ENCODE measurements at regions not wholly inside any gene's neighbourhood (a gene's known extent, or its start where the extent isn't known, plus 50 kb on each side); places are given as distances from the start of the nearest gene placed in this dataset.

DNA sequence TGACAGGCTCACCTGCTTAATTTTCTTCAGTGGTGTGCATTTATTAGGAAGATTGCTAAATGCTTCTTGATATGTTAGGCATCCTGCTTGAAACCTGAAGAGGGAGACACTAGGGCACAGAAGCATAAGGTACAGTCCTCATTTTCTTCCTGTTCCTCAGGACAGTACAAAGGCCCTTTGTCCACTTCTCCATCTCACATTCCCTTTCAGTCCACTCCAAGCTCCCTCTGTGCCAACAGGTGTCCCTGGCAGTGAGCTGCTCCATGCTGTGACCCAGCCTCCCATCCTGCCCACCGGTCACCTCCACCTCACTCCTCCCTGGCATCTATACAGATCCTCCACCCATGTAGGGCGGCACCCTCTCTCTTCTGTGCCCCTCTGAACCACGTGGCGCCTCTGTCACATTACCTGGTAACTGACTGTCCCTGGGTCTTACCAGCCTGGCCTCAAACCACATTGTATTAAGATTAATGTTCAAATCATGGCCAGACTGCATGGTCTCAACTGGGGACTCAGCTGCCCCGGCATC is 162.8 kb downstream of the VAPA start:
- no peak for TF ChIP-seq CTCF (IDR thresholded peaks at IDR 0.05)
- ATAC-seq (ENCODE audit: low FRiP score) = no peak
- DNase-seq (ENCODE audit: low spot score) = no peak

DNA sequence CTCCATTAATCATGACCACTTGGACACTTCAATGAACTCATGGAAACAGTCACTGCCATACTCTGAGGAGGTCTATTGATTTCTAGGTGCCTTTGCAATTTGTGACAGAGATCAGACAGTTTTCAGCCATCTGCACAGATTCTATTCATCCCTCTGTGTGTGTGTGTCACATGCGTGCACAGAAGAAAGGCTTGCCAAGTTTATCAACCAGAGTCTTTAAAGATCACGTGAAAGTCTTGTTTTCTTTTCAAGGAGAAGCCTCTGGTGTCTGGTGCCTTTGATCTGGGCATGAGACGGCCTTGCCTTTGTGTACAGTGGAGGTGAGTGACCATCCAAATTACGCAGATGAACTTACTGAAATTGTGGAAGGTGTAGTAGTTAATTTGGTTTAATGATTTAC is 164.2 kb downstream of the VAPA start:
- ATAC-seq (ENCODE audit: low FRiP score) (no peak), DNase-seq (ENCODE audit: low spot score) (no peak)
- TF ChIP-seq CTCF (IDR thresholded peaks at IDR 0.05) = no peak

GRCh38 chr18:10080372-10080771 is 166.6 kb downstream of the VAPA start:
- ATAC-seq (ENCODE audit: low FRiP score) (no peak), DNase-seq (ENCODE audit: low spot score) (no peak)
- no peak for TF ChIP-seq CTCF (IDR thresholded peaks at IDR 0.05)

DNA sequence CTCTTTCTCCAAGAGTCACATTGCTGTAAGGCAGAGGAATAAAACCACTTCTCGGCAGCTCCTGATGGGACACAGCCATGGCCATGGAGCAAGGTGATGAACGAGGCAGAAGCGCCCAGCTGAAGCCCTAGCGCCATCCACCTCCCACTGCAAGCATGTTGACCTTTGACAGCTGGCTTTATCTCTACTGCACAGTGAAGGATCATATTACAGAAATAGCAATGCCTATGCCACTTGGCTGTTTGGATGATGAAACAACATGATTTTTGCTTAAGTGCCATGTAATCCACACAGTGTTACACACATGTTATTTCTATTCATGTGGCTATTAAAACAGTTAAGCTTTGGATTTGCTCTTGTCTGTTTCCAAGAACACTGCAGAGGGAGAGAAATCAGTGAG is 167.7 kb downstream of the VAPA start:
- DNase-seq (ENCODE audit: low spot score) = no peak
- no peak for TF ChIP-seq CTCF (IDR thresholded peaks at IDR 0.05)

DNA sequence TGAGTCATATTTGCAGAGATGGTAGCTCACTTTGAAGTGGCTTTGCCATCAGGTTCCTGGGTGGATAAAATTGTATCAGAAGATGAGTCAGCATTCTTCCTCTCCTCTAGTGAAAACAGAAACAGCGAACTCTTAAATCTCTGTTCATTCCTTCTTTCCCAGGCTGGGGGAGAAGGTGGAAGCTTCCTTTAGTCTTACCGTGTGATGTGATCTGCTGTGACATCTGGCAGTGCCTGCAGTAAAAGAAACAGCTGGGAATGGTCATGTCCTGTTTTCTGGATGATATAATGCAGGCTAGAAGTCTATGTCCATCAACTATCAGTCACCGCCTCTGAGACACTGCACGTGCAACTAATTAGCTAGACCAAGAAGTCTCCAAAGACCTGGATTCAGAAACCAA is 171.6 kb downstream of the VAPA start:
- ATAC-seq (ENCODE audit: low FRiP score) = no peak
- no peak for TF ChIP-seq CTCF (IDR thresholded peaks at IDR 0.05)

More for the DNA sequence above, 167.7 kb downstream of the VAPA start:
- no peak for ATAC-seq (ENCODE audit: low FRiP score)

DNA sequence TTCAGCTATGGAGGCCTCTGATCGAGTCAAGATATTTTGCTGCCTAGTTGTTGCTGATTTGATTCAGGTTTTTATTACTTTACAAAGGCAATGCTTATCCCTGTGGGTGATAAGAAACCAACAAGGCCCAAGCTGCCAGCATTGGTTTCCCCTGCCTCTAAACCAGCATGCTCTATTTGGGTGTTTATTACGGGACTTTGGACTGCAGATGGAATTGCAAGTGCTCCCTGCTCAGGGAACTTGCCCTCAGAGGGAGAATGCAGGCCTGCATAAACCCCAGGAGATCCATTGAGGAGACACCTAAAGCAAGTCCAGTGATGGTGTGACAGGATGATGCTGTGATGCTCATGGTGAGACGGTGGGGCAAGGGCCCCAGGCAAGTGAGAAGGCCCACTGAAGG is 172.1 kb downstream of the VAPA start:
- TF ChIP-seq CTCF (IDR thresholded peaks at IDR 0.05) = no peak
- ATAC-seq (ENCODE audit: low FRiP score) = no peak
- no peak for DNase-seq (ENCODE audit: low spot score)

More for the DNA sequence above, 171.6 kb downstream of the VAPA start:
- DNase-seq (ENCODE audit: low spot score) = no peak

GRCh38 chr18:10086458-10087210 is 172.8 kb downstream of the VAPA start:
- ATAC-seq (ENCODE audit: low FRiP score) (no peak), DNase-seq (ENCODE audit: low spot score) (no peak)
- no peak for TF ChIP-seq CTCF (IDR thresholded peaks at IDR 0.05)
